ENCODE measurements at regions not wholly inside any gene's neighbourhood (a gene's known extent, or its start where the extent isn't known, plus 50 kb on each side); places are given as distances from the start of the nearest gene placed in this dataset.

GRCh38 chr22:47375621-47376321 is 613.3 kb downstream of the TBC1D22A start:
- no peak for DNase-seq (ENCODE audit: extremely low read depth in 1 of 2, low read depth in 1 of 2)

- DNase-seq (ENCODE audit: extremely low read depth in 1 of 2, low read depth in 1 of 2) = no peak
Measured at GRCh38 chr22:47374901-47375575, 612.6 kb downstream of the TBC1D22A start.

- no peak for DNase-seq (ENCODE audit: extremely low read depth in 1 of 2, low read depth in 1 of 2)
Measured at GRCh38 chr22:47374273-47374771, 611.9 kb downstream of the TBC1D22A start.

- DNase-seq (ENCODE audit: extremely low read depth in 1 of 2, low read depth in 1 of 2) = no peak
Measured at GRCh38 chr22:47373648-47374272, 611.3 kb downstream of the TBC1D22A start.

GRCh38 chr22:47372596-47373385 is 610.3 kb downstream of the TBC1D22A start:
- DNase-seq (ENCODE audit: extremely low read depth in 1 of 2, low read depth in 1 of 2) = no peak

GRCh38 chr22:47372111-47372581 is 609.7 kb downstream of the TBC1D22A start:
- no peak for DNase-seq (ENCODE audit: extremely low read depth in 1 of 2, low read depth in 1 of 2)

- DNase-seq (ENCODE audit: extremely low read depth in 1 of 2, low read depth in 1 of 2) = no peak
Measured at GRCh38 chr22:47371263-47372090, 609.0 kb downstream of the TBC1D22A start.

GRCh38 chr22:47370448-47371262 is 608.2 kb downstream of the TBC1D22A start:
- no peak for DNase-seq (ENCODE audit: extremely low read depth in 1 of 2, low read depth in 1 of 2)

- no peak for DNase-seq (ENCODE audit: extremely low read depth in 1 of 2, low read depth in 1 of 2)
Measured at GRCh38 chr22:47369431-47370015, 607.1 kb downstream of the TBC1D22A start.

- no peak for DNase-seq (ENCODE audit: extremely low read depth in 1 of 2, low read depth in 1 of 2)
Measured at GRCh38 chr22:47369020-47369419, 606.6 kb downstream of the TBC1D22A start.

- DNase-seq (ENCODE audit: extremely low read depth in 1 of 2, low read depth in 1 of 2) = no peak
Measured at GRCh38 chr22:47367993-47368945, 605.8 kb downstream of the TBC1D22A start.

- no peak for DNase-seq (ENCODE audit: extremely low read depth in 1 of 2, low read depth in 1 of 2)
Measured at GRCh38 chr22:47367107-47367690, 604.7 kb downstream of the TBC1D22A start.

GRCh38 chr22:47366026-47366767 is 603.7 kb downstream of the TBC1D22A start:
- no peak for DNase-seq (ENCODE audit: extremely low read depth in 1 of 2, low read depth in 1 of 2)

- DNase-seq (ENCODE audit: extremely low read depth in 1 of 2, low read depth in 1 of 2) = no peak
Measured at GRCh38 chr22:47361247-47361646, 598.8 kb downstream of the TBC1D22A start.

- DNase-seq (ENCODE audit: extremely low read depth in 1 of 2, low read depth in 1 of 2) = no peak
Measured at GRCh38 chr22:47357493-47357892, 595.0 kb downstream of the TBC1D22A start.

- no peak for DNase-seq (ENCODE audit: extremely low read depth in 1 of 2, low read depth in 1 of 2)
Measured at GRCh38 chr22:47357086-47357485, 594.6 kb downstream of the TBC1D22A start.
